ENCODE measurements at regions not wholly inside any gene's neighbourhood (a gene's known extent, or its start where the extent isn't known, plus 50 kb on each side); places are given as distances from the start of the nearest gene placed in this dataset.

DNA sequence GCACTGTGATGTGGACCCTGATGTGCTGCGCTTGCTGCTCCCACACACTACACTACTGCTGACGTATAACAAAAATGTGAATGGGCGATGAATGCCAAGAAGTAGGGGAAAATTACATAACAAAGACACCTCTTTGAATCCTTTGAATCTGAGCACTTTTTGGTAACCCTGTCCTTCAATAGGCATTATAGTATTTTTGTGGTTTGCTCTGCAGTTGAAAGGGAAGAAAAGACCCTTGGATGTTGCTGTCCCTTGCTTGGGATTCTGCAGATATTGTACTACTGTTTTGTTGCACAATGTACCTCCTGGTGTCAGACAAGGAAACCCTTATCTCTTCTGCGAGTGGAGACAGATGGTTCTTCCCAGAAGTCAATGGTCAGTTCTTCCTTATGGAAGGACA lies 124.8 kb upstream of the UBE3A start:
- TF ChIP-seq EZH2phosphoT487 (IDR thresholded peaks at IDR 0.05; ENCODE audit: insufficient read depth, low read depth) (no peak), EZH2 (IDR thresholded peaks at IDR 0.05; ENCODE audit: insufficient read depth, poor library complexity, severe bottlenecking) (no peak)
